HG02571 (cell line): ENCODE measurements at regions not wholly inside any gene's neighbourhood (a gene's known extent, or its start where the extent isn't known, plus 50 kb on each side); places are given as distances from the start of the nearest gene placed in this dataset.

Experiments
- ATAC-seq: cut with Tn5 transposase; IDR thresholded peaks from one replicate; pipeline ENCODE4 v1.9.1; 2021; ENCODE audit warnings: mild to moderate bottlenecking, moderate library complexity; ENCODE audit not compliant: unreplicated experiment

DNA sequence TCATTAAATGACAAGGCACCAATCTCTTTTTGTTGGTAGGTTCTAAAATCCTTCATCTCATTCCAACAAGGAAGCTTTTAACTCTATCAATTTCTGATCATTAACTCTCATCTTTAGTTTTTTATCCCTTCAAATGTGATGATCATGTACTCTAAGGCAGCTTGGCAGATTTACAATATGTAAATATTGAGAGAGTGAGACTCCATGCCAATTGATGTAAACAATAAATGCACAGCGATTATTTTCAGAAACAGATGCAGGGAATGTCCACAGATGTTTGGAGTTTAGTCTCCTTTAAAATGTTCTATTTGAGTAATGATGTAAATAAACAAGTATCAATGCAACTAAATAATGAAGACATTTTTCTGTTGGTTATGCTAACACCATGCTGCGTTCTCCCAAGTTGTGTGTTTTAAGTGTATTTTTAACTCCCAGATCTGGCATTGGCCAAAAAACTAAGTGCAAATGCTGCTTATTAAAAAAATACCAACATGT lies 213.8 kb downstream of the AHR start:
- no peak for ATAC-seq

DNA sequence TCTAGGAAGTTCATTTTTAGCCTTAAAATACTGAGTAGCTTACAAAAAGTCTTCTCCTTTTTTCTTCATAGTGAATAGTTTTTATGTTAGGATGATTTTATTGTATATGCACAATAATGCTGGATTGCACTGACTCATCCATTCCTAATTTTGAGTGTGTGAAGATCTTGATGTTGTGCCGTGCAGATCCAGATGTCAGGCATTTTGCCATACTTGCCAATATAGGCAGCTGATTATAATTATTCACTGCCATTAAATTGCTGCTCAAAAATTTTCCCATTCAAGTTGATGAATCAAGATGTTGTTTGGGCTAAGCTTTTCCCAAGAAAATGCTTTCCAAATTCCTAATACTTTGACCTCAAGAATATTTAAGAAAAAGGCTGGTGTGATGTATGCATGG lies 218.3 kb downstream of the AHR start:
- ATAC-seq: no peak

DNA sequence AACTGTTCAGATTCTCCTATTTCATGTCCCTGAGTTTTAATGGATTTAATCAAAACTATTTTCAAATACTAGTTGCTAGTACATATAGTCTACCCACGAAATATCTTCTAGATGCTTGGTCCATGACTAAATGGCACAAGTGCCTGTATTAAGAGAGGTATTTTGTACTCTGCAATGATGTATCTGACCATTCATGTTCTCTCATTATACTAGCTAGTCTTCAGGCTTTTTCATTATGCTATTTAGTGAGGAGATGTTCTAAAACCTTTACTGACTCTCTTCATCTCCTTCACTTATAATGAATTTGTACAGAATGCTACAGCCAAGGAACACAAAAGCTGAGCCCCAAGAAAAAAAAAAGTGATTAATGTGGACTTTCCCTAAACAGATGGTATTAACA lies 222.5 kb downstream of the AHR start:
- ATAC-seq: no peak

DNA sequence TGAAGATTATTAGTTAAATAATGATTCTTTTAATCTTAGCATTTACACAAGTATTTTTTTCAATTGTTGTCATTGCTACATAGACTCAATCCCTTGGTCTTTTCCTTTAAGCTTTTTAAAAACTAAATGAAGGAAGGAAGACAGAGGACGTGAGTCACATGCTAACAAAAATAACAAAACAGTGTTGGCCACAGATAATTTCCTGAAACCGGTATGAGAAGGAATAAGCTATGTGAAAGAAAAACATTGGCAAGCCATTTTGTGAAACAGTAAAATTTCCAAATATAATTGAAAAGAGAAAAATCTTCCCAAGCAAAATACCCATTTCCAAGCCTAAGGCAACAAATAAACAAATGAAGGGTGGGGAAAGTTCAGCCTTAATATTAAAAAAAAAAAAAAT lies 223.0 kb downstream of the AHR start:
- ATAC-seq: no peak

DNA sequence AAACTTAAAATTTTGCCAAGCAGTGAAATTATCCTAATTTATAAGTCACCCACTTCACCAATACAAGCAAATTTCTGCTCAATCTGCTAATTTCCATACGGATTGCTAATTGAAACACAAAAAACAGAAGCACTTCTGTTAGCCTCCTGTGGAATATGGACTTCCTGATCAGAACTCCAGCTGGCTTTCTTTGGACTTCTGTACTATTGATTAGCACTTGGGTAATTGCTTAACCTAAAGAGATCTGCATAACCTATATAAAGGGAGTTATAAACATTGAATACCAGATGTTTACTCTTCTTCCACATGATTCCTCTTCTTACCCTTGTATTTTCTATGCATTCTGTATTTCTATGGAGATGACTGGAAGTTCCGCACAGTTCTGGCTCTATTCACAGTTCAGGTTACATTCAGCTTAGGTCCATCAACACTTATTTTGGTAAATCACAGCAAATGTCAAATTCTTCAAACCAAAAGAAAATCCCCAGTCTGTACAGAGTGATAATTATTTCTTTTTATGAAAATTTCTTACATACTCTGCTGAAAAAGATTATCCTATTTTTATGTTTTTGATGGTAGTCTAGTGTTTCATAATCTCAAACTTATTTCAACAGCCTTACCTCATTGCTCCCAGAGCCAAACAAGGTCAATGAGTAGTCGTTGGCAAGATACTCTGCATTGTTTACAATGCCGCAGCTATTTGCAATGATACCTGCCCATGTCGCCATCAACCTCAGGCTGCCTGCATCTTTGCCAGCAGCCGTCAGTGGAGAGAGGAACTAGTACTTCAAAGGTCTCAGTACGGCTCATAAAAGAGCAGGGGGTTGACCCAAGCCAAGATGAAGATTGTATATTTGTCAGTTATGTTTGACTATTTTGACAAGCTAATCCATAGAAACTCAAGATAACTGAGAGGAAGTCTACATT lies 225.6 kb downstream of the AHR start:
- no peak for ATAC-seq

DNA sequence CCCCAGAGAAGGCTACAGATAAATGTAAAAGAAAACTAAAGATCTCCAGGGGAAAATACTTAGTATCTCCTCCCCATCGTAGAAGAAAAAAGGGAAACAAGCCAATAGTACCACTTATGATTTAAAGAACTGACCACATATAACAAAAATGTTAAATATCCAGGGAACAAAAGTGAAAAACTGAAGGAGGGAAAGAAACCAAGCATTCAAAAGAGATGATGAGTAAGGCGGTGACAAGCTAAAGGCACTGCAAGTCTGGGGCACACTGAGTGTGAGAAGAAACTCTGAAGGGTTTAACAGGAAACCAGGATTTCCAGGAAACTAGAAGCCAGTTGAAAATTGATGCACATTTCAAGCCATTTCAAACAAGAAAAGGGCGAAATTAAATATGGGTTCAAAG lies 226.3 kb downstream of the AHR start:
- no peak for ATAC-seq

DNA sequence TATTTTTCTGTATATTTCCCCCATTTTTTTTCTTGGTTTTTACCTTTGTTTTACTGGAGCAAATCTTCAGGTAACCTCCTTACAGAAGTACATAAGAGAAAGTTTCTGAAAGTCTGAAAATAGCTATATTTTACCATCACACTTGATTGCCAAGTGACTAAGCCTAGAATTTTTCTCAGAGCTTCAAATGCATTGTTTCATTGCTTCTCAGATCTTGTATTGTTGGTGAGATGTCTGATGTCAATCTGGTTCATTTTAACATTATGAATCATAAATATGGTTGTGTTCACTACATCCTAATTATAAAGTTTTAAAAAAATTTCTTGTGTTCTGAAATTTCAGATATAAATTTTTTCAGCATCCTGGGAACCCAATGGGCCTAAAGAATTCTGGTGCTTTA lies 228.2 kb downstream of the AHR start:
- no peak for ATAC-seq

DNA sequence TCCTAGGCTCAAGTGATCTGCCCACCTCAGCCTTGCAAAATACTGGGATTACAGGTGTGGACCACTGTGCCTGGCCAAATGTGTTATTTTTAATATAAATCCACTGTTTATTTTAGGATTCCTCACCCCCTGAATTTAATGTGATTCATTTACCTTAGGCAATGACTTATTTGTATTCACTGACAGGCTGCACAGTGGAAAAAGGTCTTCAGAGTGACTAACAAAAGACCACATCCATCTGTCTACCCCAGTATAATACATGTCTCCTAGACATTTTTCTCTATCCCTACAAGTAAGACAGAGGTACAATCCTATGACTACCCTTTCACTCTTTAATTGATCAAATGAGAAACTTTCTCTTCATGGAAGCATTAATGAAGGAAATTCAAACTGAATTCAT lies 230.2 kb downstream of the AHR start:
- ATAC-seq: no peak

DNA sequence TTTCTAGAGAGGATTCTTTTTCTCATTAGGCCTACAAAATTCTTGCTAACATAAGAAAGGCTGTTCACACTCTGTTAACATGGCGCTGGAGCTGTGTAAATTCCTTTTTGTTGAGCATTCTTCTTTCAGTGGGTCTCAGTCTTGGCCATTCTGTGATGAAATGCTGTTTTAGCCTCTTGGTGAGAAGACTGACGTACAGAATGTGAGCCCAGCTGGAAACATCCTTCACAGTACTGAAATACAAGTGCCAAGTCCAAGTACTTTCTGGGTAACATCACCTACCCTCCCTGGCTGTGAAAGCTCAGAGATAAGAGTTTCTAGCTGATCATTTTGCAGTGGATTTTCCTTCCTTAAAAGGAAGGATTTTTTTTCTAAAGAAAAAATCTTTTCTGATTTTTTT lies 231.8 kb downstream of the AHR start:
- ATAC-seq: no peak

DNA sequence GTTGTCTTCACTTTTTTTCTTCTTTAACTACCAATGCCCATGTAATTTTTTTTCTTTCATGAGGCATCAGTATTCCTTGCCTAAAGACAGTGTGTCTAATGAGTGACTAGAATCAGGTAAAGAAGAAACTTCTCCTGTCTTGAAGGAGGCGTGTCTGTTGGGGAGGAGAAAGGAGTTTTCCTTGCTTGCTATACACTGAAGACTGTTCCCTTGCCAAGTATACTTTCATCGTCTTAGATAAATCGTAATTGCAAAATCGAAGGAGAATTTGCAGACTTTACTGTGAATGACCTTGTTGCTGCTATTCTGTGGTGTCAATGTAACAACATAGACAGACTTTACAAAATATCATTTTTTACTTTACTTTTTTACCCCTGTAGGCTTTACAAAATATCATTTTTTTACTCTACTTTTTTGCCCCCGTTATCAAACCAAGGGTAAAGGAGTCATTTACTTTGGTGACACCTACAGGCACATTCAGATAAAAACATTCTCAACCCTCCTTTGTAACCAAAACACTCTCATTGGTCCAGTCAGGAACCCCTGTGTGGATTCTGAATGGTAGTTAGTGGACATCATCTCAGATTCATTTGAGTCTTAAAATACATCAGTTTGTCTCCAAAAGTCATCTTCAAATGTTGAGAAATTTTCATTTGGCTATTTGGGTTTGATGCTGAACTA lies 232.4 kb downstream of the AHR start:
- no peak for ATAC-seq

DNA sequence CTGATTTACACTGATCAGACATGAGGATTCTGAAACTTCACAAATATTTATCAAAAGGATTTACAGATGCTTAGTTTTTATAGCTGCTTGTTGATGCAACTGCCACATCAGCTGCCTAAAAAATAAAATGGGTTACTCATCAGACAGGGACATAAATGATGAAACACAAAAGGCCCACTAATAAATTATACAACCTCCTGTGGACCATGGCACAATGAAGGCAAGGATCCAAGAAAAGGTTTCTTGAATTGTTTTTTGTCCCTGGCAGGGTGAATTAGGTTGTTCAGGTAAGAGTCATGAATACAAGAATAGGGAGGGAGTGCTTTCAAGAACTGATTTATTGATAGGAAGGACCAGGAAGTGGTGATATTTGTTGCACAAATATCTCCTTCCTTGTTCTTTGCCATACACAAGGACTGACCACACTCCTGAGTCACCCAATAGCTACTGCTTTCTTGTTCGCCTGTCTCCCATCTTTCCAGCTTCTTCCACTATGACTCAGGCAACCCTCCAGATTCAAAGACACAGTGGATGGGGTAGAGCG lies 234.5 kb downstream of the AHR start:
- no peak for ATAC-seq

DNA sequence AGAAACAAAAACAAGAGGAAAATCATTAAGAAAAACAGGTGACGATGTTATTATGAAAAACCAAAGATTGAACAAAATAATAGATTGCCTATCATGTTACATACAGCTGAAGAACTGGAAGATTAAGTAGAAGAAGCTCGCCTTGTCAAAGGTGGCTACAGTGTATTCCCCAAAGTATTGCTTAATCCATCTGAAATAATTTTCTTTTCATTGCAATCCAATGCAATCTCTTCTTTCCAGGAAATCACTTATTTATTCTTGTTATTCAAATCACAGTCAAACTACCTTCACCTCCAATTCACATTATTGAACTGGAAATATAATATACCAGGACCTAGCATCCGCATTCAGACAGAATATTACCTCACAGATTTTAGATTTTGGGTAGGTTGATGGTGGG lies 235.9 kb downstream of the AHR start:
- no peak for ATAC-seq

DNA sequence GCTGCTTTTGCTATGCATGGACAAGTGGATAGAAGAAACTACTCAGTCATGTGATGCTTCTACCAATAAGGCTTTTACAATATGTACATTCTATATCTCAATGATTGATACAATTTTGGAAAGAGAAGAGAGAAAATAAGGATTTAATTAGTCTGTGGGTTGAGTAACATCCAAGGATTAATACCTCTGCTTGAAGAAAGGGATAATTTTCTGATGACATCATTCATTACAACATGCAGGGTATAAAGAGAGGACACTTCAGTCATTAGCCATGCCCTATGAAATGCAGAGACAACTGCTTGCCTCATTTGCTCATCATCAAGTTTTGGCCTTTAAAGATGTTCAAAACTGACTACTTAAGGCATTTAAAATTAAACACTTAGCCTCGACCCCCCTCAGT lies 237.3 kb downstream of the AHR start:
- ATAC-seq: no peak

DNA sequence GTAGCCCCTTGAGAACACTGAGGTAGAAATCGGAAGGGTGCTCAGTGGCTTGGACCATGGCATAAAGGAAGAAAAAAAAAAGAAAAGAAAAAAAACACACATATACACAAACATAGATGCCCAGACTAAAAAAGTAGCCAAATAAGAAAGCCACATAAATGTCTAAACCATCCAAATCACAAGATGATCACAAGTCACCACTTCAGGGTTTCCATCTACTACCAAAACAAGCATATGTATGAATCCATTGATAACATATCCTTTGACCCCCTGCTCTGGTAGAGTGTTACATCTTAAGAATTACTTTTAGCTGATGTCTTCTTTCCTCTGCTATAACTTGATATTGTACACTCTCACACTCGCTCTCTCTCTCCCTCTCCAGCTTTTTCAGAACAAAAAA lies 245.9 kb downstream of the AHR start:
- ATAC-seq: no peak

DNA sequence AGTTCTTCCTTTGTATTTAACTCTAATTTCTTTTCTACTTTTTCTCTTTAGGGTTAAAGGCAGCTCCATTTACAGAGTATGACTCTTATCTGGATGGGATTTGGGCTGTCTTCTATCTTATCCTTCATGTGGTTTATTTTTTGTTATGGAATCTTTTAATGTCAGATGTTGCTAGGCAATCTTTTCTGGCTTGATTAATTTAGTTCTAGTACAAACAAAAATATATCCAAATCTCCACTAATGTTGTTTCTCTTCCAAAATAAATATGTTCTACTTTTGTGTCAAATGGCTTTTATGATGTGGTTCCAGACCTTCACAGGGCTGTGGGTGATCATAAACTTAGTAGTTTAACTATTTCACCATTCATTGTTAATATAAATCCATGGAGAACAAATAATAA lies 246.9 kb downstream of the AHR start:
- no peak for ATAC-seq

DNA sequence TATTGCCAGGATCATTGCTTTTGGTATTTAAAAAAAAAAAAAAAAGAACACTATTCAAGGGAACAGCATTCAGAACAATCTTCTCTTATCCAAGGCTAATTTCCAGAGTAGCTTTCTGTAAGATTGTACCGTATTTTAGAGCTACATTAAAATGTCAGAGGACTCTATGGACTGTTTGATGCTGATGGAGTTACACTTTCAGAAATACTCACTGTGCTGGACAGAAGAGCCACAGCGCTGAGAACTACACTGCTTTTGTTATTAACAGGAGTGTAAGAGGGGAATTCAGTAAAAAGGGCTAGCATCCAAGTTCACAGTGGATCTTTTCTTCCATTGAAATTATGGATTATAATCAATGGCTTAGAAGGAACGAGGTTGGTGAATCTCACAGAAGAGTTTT lies 247.7 kb downstream of the AHR start:
- no peak for ATAC-seq

DNA sequence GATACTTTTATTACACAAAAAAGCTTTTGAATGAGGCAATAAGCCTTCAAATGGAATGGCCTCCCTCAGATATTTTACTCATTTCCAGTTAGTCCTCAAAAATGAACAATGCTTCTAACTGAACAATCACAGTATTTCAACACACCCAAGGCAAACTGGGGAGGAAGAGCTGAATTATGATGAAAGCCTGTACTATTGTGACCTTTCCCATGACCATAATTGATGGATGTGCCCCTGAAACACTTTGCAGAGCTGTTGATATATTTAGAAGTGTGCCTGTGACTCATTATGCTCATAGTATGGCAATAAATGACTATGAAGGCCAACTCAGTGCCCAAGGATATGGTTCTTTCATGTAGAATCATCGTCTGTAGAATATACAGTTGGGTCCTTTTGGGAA lies 248.1 kb downstream of the AHR start:
- no peak for ATAC-seq

DNA sequence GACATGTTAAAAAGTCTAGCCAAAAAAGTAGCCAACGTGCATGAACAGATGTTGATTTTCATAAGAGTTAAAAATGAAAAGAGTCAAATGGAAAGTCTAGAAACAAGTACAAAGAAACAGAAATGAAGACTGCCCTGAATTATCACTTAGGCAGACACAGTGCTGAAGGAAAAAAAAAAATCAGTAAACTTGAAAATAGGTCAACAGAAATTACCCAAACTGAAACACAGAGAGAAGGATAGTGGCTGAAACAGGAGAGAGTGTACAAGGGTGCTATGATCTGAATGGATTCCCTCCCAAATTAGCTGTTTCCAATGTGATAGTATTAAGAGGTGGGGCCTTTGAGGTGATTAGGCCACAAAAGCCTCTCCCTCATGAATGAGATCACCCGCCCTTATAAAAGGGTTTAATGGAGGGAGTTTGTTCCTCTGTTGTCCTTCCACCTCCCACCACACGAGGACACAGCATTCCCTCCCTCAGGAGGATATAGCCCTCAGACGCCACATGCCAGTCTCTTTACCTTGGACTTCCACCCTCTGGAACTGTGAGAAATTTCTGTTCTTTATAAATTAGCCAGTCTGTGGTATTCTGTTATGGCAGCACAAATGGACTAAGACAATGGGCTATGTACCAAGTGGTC lies 249.7 kb downstream of the AHR start:
- ATAC-seq: no peak

DNA sequence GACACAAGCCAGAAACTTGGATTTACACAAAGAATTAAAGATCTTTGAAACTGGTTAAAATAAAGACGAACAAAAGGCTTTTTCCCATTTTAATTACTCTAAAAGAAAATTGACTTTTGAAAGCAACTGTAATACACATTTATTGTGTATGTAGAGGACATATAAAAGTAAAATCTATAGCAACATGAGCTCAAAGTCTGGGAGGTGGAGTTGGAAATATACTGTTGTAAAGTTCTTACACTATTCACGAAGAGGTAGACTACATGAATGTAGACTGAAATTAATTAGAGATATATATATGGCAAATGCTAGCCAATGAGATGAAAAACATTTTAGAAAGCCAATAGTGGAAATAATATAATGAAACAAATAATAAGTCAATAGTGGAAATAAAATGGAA lies 251.0 kb downstream of the AHR start:
- no peak for ATAC-seq

DNA sequence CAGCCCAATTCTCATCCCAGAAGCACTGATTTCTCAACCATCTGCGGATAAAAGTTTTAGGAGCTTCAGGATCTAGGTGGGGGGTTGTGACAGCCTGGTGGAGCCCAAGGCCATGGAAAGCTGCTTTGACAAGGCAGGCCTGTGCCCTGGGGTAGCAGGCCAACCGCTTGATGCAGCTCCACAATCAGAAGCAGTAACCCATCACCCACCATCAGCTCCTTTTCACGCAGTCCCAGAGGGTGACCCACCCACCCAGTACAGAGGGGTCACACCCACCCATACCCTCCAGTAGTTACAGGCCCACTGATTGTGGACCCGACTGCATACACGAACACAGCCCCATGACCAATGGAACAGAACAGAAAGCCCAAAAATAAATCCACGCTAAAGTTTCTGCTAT lies 253.9 kb downstream of the AHR start:
- ATAC-seq: no peak

DNA sequence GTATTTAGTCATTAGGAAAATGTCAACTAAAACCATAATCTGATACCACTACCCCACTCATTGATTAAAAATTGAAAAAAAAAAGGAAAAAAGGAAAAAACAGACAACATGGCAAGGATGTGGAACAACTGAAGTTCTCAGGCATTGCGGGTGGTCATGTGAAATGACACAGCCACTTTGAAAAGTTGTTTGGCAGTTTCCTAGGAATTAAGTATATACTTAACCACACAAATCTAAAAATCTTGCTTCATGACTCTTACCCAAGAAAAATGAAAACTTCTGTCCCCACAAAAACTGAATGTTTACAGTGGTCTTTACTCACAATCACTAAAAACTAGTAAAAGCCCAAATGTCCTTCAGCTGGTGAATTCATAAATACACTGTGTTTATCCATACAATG lies 254.5 kb downstream of the AHR start:
- ATAC-seq: no peak
